ENCODE measurements at regions not wholly inside any gene's neighbourhood (a gene's known extent, or its start where the extent isn't known, plus 50 kb on each side); places are given as distances from the start of the nearest gene placed in this dataset.

- intact Hi-C loops (cut with DNase I): no loop called here
- DNase-seq: no peak
Observed at GRCh38 chr7:71077743-71078476, 54.0 kb upstream of the GALNT17 start.
